Liver (tissue), 8 donors: ENCODE measurements at regions not wholly inside any gene's neighbourhood (a gene's known extent, or its start where the extent isn't known, plus 50 kb on each side); places are given as distances from the start of the nearest gene placed in this dataset.

ENCODE experiments used
- DNase-seq: peaks from one replicate; pipeline ENCODE4 v3.0.0-alpha.2; 2017; ENCODE audit warnings: low spot score
- H3K27ac ChIP-seq, 2 donors: one replicate each; pipeline ENCODE4 v1.7.0; 2013; ENCODE audit warnings: inconsistent platforms in 2 of 2, low read length in 2 of 2, control low read depth in 1 of 2, low read depth in 1 of 2, mild to moderate bottlenecking in 1 of 2
- H3K27me3 ChIP-seq, 4 donors: one replicate each; pipeline versions ENCODE4 v1.6.1 to v1.7.0; 2013; ENCODE audit warnings: low read length in 3 of 4, inconsistent platforms in 1 of 4, mild to moderate bottlenecking in 1 of 4, moderate library complexity in 1 of 4; ENCODE audit not compliant: control insufficient read depth in 4 of 4, insufficient read depth in 4 of 4
- H3K36me3 ChIP-seq, 4 donors: one replicate each; pipeline versions ENCODE4 v1.6.1 to v1.7.0; 2013; ENCODE audit warnings: low read length in 3 of 4, mild to moderate bottlenecking in 3 of 4, low read depth in 1 of 4, moderate library complexity in 1 of 4; ENCODE audit not compliant: control insufficient read depth in 4 of 4, insufficient read depth in 3 of 4
- H3K4me1 ChIP-seq, 4 donors: one replicate each; pipeline versions ENCODE4 v1.6.1 to v1.7.0; 2013; ENCODE audit warnings: low read length in 3 of 4, mild to moderate bottlenecking in 3 of 4, moderate library complexity in 1 of 4; ENCODE audit not compliant: control insufficient read depth in 4 of 4, insufficient read depth in 4 of 4
- H3K4me3 ChIP-seq, 3 donors: one replicate each; pipeline versions ENCODE4 v1.6.1 to v1.7.0; 2013; ENCODE audit warnings: low read length in 3 of 3, control low read depth in 1 of 3, low read depth in 1 of 3, mild to moderate bottlenecking in 1 of 3
- H3K9ac ChIP-seq, 2 donors: one replicate each; pipeline ENCODE4 v1.7.0; 2013; ENCODE audit warnings: low read length in 2 of 2, mild to moderate bottlenecking in 2 of 2, moderate library complexity in 2 of 2, control low read depth in 1 of 2, low read depth in 1 of 2
- H3K9me3 ChIP-seq, 4 donors: one replicate each; pipeline versions ENCODE4 v1.6.1 to v1.7.0; 2013; ENCODE audit warnings: low read length in 3 of 4; ENCODE audit not compliant: control insufficient read depth in 4 of 4
- ATF3 ChIP-seq: IDR thresholded peaks from 2 replicates; pipeline ENCODE4 v1.6.1; 2016; ENCODE audit warnings: antibody characterized with exemption
- CTCF ChIP-seq: fragments of 150-350 bp; IDR thresholded peaks from 2 replicates; pipeline ENCODE4 v1.5.1; 2017; ENCODE audit warnings: improper control_type of control experiment, low read depth, low read length; ENCODE audit not compliant: missing input control
- EGR1 ChIP-seq, 2 donors: IDR thresholded peaks; 2 replicates each; pipeline ENCODE4 v1.6.1; 2016 to 2018; ENCODE audit warnings: antibody characterized with exemption in 2 of 2, low read depth in 2 of 2
- FOXA1 ChIP-seq: IDR thresholded peaks from 2 replicates; pipeline ENCODE4 v1.6.1; 2016; ENCODE audit warnings: antibody characterized with exemption
- FOXA2 ChIP-seq: IDR thresholded peaks from 2 replicates; pipeline ENCODE4 v1.6.1; 2016; ENCODE audit warnings: antibody characterized with exemption
- GABPA ChIP-seq, 2 donors: IDR thresholded peaks in 1 of 2; conservative IDR thresholded peaks in 1 of 2; 2 replicates each; pipeline ENCODE4 v1.6.1; 2016; ENCODE audit warnings: antibody characterized with exemption in 2 of 2, mild to moderate bottlenecking in 1 of 2, moderate library complexity in 1 of 2
- HNF4A ChIP-seq, 2 donors: conservative IDR thresholded peaks; 2 replicates each; pipeline ENCODE4 v1.6.1; 2016; ENCODE audit warnings: antibody characterized with exemption in 2 of 2, mild to moderate bottlenecking in 2 of 2
- HNF4G ChIP-seq: IDR thresholded peaks from 2 replicates; pipeline ENCODE4 v1.6.1; 2016; ENCODE audit warnings: antibody characterized with exemption
- JUND ChIP-seq, 2 donors: IDR thresholded peaks; 2 replicates each; pipeline ENCODE4 v1.6.1; 2016; ENCODE audit warnings: antibody characterized with exemption in 2 of 2
- MAX ChIP-seq: IDR thresholded peaks from 2 replicates; pipeline ENCODE4 v1.6.1; 2016; ENCODE audit warnings: antibody characterized with exemption
- NR2F2 ChIP-seq: IDR thresholded peaks from 2 replicates; pipeline ENCODE4 v1.6.1; 2016; ENCODE audit warnings: antibody characterized with exemption
- RAD21 ChIP-seq, 2 donors: IDR thresholded peaks; 2 replicates each; pipeline ENCODE4 v1.6.1; 2016; ENCODE audit warnings: antibody characterized with exemption in 2 of 2, mild to moderate bottlenecking in 2 of 2
- REST ChIP-seq: IDR thresholded peaks from 2 replicates; pipeline ENCODE4 v1.6.1; 2016; ENCODE audit warnings: antibody characterized with exemption, mild to moderate bottlenecking
- RXRA ChIP-seq, 2 donors: IDR thresholded peaks; 2 replicates each; pipeline ENCODE4 v1.6.1; 2017 to 2018; ENCODE audit warnings: antibody characterized with exemption in 2 of 2, mild to moderate bottlenecking in 1 of 2
- SP1 ChIP-seq: IDR thresholded peaks from 2 replicates; pipeline ENCODE4 v1.6.1; 2018; ENCODE audit warnings: antibody characterized with exemption, mild to moderate bottlenecking
- TAF1 ChIP-seq: conservative IDR thresholded peaks from 2 replicates; pipeline ENCODE4 v1.6.1; 2016; ENCODE audit warnings: antibody characterized with exemption, mild to moderate bottlenecking
- YY1 ChIP-seq: IDR thresholded peaks from 2 replicates; pipeline ENCODE4 v1.6.1; 2016; ENCODE audit warnings: antibody characterized with exemption, mild to moderate bottlenecking
- ZBTB33 ChIP-seq: IDR thresholded peaks from 2 replicates; pipeline ENCODE4 v1.6.1; 2016; ENCODE audit warnings: antibody characterized with exemption
- WGBS: extraction: QIAGEN DNeasy Blood & Tissue Kit; methylation state at CpG from one replicate; pipeline ENCODE4 v1.1.7; 2013; 5-methylcytosine and 5-hydroxymethylcytosine counted together
- donor health status: healthy.
- donor health status: healthy.
- donor health status: healthy.
- donor health status: healthy.
- donor health status: healthy.

GRCh38 chr10:44703241-44704155 is 207.6 kb upstream of the TMEM72 start:
- H3K27me3 ChIP-seq, result no peaks in the 10 kb centered on the region
- no peak for TF ChIP-seq CTCF
- WGBS, result 83% methylated on average over 6 of the region's 6 CpGs
- no peak for DNase-seq
- H3K4me1 ChIP-seq, result no peaks in the 10 kb centered on the region
- H3K27ac ChIP-seq, result no peak overlapping the region
- H3K9me3 ChIP-seq, result peaks cover 0 to 11% (median 1%) of the 10 kb centered on the region in 4 donors
- H3K36me3 ChIP-seq, result no peaks in the 10 kb centered on the region
- H3K4me3 ChIP-seq, result no peak overlapping the region
- H3K9ac ChIP-seq, result no peak overlapping the region

- Histone ChIP-seq H3K27me3 (no peaks in the 10 kb centered on the region), H3K9ac (no peak overlapping the region), H3K27ac (no peak overlapping the region), H3K4me3 (no peak overlapping the region), H3K4me1 (no peaks in the 10 kb centered on the region), H3K36me3 (no peaks in the 10 kb centered on the region), H3K9me3 (peaks cover 0 to 11% (median 1%) of the 10 kb centered on the region in 4 donors)
- no peak for TF ChIP-seq GABPA (IDR thresholded peaks at IDR 0.05 in 1 of 2, conservative IDR thresholded peaks at IDR 0.05 in 1 of 2)
- TF ChIP-seq JUND (IDR thresholded peaks at IDR 0.05), result no peak
- TF ChIP-seq RAD21 (IDR thresholded peaks at IDR 0.05), result no peak
- TF ChIP-seq FOXA2, result no peak
- no peak for TF ChIP-seq RXRA (IDR thresholded peaks at IDR 0.05)
- no peak for TF ChIP-seq EGR1 (IDR thresholded peaks at IDR 0.05; ENCODE audit: low read depth in 2 of 2)
- TF ChIP-seq SP1, result no peak
- no peak for TF ChIP-seq ZBTB33
- TF ChIP-seq MAX, result no peak
- no peak for TF ChIP-seq TAF1
- no peak for TF ChIP-seq ATF3
- no peak for TF ChIP-seq FOXA1
- no peak for TF ChIP-seq REST
- TF ChIP-seq HNF4A (conservative IDR thresholded peaks at IDR 0.05), result no peak
- no peak for TF ChIP-seq YY1
- no peak for TF ChIP-seq HNF4G
- no peak for TF ChIP-seq CTCF
- no peak for TF ChIP-seq NR2F2
- no peak for DNase-seq
- WGBS, result 79% methylated on average over 1 of the region's 1 CpG
Observed at GRCh38 chr10:44704616-44705015, 206.5 kb upstream of the TMEM72 start.
